Activated CD8-positive, alpha-beta memory T cell treated with anti-CD3 and anti-CD28 coated beads, Interleukin-2, amount 10 ng/mL, durations not matched to agents 7 days and 5 days (primary cell): ENCODE measurements at regions not wholly inside any gene's neighbourhood (a gene's known extent, or its start where the extent isn't known, plus 50 kb on each side); places are given as distances from the start of the nearest gene placed in this dataset.

Source experiments
- ATAC-seq: fragments of 150-1000 bp; cut with Tn5 transposase; one replicate; pipeline ENCODE4 v1.10.0; 2021; ENCODE audit warnings: moderate library complexity
- CTCF ChIA-PET: fragments of 350-600 bp; sonication (Branson Sonifier 250); formaldehyde crosslinking; loops from one replicate; lab custom pipeline; 2021; ENCODE audit warnings: antibody characterized with exemption; lab: Charles Lee
- DNase-seq: peaks from one replicate; pipeline ENCODE4 v3.0.0-alpha.2; 2020
- H3K27ac Mint-ChIP-seq: one replicate; pipeline ENCODE4 v1.8.0; 2021; ENCODE audit warnings: mild to moderate bottlenecking, mixed read lengths
- H3K27me3 Mint-ChIP-seq: one replicate; pipeline ENCODE4 v1.8.0; 2021; ENCODE audit warnings: mixed read lengths
- H3K36me3 Mint-ChIP-seq: one replicate; pipeline ENCODE4 v1.8.0; 2021; ENCODE audit warnings: mild to moderate bottlenecking, mixed read lengths
- H3K4me1 Mint-ChIP-seq: one replicate; pipeline ENCODE4 v1.8.0; 2021; ENCODE audit warnings: mixed read lengths
- H3K4me3 Mint-ChIP-seq: one replicate; pipeline ENCODE4 v1.8.0; 2021; ENCODE audit warnings: mild to moderate bottlenecking, moderate library complexity, mixed read lengths
- H3K9me3 Mint-ChIP-seq: one replicate; pipeline ENCODE4 v1.8.0; 2022; ENCODE audit warnings: low read depth, mixed read lengths

DNA sequence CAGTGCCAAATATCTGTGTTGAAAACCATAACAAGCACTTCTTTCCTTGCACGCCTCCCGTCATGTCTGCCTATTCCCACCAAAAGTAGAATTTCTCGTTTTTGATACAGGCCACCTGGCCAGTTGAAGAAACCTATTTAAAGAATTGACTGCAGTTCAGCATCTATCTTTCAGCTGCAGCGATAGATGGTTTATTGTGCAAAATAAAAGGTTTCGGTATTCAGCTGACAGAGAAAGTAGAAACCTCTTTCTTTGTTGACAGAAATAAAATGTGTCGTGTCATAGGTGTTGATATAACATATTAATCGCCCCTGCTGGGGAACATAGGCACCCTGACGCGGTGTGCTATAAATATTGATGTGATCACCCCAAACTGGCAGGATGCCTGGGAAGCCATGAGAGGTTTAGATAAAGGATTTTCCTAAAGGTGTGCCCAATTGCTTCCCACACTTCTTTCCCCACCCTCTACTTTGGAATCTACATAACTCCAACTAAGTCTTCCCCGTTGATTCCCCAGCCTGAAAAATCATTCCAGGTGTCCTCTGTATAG lies 570.4 kb downstream of the CCDC85A start:
- CTCF ChIA-PET, result no interaction called here
- H3K27me3 Mint-ChIP-seq, result no peaks in the 10 kb centered on the region
- H3K9me3 Mint-ChIP-seq, result peaks cover 14% of the 10 kb centered on the region
- no peak overlapping the region for H3K4me3 Mint-ChIP-seq
- DNase-seq, result no peak
- H3K4me1 Mint-ChIP-seq, result no peaks in the 10 kb centered on the region
- H3K36me3 Mint-ChIP-seq, result no peaks in the 10 kb centered on the region
- no peak overlapping the region for H3K27ac Mint-ChIP-seq
- ATAC-seq, result no peak

DNA sequence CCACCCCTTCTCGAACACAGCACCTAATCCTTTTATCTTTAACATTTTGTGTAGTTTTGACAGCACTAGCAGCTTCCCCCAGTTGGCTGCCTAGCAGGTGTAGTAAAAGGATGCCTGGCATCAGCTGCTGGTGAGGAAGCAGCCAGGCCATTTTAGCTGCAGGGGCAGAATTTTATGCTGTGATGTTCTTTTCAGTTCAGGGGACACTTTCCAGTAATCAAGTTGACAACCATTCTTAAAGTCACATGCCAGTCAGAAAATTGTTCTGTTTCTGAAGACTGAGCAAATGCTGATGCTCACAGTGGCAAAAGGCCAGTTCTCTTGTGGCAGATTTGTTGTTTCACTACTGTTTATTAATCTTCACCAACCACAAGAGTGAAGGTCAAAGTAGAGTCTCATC lies 570.8 kb downstream of the CCDC85A start:
- ATAC-seq, result no peak
- DNase-seq, result no peak
- no peak overlapping the region for H3K27ac Mint-ChIP-seq
- no peaks in the 10 kb centered on the region for H3K36me3 Mint-ChIP-seq
- peaks cover 14% of the 10 kb centered on the region for H3K9me3 Mint-ChIP-seq
- no peaks in the 10 kb centered on the region for H3K27me3 Mint-ChIP-seq
- CTCF ChIA-PET, result no interaction called here
- H3K4me3 Mint-ChIP-seq, result no peak overlapping the region
- H3K4me1 Mint-ChIP-seq, result no peaks in the 10 kb centered on the region

DNA sequence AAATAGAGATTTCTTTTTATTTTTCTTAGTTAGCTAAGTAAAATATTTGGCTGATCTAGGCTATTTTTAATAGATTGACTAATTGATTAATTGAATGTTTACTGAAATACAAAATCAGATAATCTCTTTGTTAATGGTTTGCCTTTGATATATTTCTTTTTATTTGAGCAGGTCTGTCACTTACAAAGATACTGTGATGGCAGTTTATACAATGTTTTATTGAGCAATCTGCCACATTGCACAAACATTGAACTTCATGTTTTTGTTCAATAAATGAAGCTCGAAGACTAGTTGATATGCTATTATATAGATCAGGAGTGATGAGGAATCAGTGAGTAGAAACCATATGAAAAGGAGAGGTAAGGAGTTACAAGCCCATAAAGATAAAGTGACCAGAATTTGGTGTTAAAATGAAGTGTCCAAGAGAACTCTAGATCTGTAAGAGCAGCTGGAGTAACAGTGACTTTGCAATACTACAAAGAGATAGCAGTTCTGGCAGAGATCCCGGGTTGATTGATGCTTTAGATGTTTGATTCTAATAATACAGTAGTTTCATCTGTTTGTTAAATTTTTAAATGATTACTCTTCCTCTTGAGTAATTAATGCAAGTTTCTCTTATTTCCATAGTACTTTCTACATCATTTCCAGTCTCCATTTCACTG lies 574.2 kb downstream of the CCDC85A start:
- Mint-ChIP-seq H3K27ac (no peak overlapping the region), H3K27me3 (no peaks in the 10 kb centered on the region), H3K36me3 (no peaks in the 10 kb centered on the region), H3K4me3 (no peak overlapping the region), H3K9me3 (peaks cover 15% of the 10 kb centered on the region), H3K4me1 (no peaks in the 10 kb centered on the region)
- ATAC-seq (no peak), DNase-seq (no peak)
- CTCF ChIA-PET, result no interaction called here

DNA sequence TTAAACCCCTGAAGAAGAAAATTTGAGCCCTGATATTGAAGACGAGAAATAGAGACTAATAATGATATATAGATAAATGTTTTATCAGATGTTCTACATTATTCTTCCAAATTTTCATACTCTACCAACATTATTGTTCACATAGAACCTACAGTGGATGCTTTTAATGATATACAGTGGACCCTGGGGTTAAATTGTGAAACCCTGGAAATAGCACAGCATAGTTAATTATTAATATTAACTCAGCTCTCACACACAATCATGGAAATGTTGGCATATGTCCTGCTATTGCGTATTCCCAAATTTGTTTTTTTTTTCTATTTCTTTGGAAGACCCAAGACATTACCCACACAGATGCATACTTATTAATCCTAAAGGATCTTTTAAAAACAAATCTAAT lies 579.9 kb downstream of the CCDC85A start:
- CTCF ChIA-PET, result no interaction called here
- ATAC-seq (no peak), DNase-seq (no peak)
- Mint-ChIP-seq H3K36me3 (no peaks in the 10 kb centered on the region), H3K27ac (no peak overlapping the region), H3K4me1 (no peaks in the 10 kb centered on the region), H3K27me3 (no peaks in the 10 kb centered on the region), H3K4me3 (no peak overlapping the region), H3K9me3 (peaks cover 11% of the 10 kb centered on the region)

DNA sequence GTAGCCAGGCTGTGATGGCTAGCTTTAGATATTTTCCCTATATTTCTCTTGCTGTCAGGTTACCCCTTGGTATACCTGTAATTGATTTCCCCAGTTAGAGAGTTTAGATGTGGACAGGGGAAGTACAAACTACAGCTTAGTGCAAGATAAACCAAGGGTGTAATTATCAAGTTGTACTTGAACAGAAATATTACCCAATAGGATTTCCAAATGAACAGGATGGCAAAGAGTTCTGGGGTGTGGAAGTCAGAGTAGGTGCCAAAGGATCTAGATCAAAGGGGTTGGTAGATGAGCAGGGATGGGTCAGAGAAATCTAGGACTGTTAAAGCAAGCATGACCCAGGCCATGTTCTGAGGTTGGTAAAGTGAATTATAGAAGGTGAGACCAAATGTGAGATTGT lies 585.2 kb downstream of the CCDC85A start:
- Mint-ChIP-seq H3K4me1 (no peaks in the 10 kb centered on the region), H3K27me3 (no peaks in the 10 kb centered on the region), H3K36me3 (no peaks in the 10 kb centered on the region), H3K4me3 (no peak overlapping the region), H3K27ac (no peak overlapping the region), H3K9me3 (peaks cover 11% of the 10 kb centered on the region)
- ATAC-seq (no peak), DNase-seq (no peak)
- CTCF ChIA-PET, result no interaction called here

DNA sequence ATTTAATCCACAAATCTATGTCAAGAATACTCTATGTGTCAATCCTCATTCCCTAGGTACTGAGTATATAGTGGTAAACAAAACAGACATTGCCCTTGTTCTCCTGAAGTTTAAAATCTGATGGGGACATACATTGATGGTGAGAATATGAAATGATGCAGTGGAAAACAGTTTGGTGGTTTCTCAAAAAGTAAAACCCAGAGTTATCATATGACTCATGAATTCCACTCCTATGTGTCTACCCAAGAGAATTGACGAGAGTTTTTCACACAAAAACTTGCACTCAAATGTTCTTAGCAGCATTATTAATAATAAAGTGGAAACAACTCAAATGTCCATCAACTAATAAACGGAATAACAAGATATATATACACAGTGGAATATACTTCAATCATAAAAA lies 586.7 kb downstream of the CCDC85A start:
- Mint-ChIP-seq H3K9me3 (peaks cover 11% of the 10 kb centered on the region), H3K36me3 (no peaks in the 10 kb centered on the region), H3K27me3 (no peaks in the 10 kb centered on the region), H3K27ac (no peak overlapping the region), H3K4me1 (no peaks in the 10 kb centered on the region), H3K4me3 (no peak overlapping the region)
- no peak for DNase-seq
- ATAC-seq, result no peak
- CTCF ChIA-PET, result no interaction called here

DNA sequence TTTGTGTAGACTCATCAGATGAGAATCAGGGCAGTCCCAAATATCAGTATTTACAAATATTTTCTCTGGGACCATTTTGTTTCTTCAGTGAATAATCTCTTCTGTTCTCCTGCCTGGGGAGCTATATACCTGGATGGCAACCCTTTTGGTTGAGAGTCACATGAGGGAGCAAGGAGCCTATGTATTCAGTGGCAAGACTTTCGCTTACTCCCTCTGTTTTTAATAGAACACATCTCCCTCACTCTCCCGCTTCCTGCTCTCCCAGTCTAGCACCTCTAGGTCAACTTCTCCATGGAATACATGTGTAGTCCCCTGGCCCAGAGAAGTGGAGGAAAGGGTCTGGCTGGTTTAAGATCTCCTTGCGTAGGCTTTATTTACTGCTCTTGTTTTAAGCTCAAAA lies 600.3 kb downstream of the CCDC85A start:
- DNase-seq (no peak), ATAC-seq (no peak)
- H3K27me3 Mint-ChIP-seq, result no peaks in the 10 kb centered on the region
- CTCF ChIA-PET, result no interaction called here
- no peaks in the 10 kb centered on the region for H3K4me1 Mint-ChIP-seq
- no peak overlapping the region for H3K4me3 Mint-ChIP-seq
- no peaks in the 10 kb centered on the region for H3K36me3 Mint-ChIP-seq
- no peak overlapping the region for H3K27ac Mint-ChIP-seq
- H3K9me3 Mint-ChIP-seq, result peaks cover 7% of the 10 kb centered on the region

DNA sequence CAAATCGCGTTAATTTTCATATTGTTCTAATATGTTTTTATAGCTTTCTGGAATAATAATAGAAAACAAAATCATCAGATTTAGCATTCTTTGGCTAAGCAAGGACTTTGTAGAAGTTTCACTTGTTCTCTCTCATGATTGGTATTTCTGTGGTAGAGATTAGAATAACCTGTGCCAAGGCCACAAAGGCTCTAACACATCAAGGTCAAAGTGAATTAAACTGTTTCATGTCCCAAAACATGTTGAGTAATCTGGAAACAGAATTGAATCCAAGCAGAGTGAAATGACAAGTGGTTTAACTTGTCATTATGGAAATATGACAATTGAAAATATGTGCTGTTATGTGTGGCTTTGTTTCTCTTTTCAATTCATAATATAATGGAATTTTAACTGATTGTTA lies 617.4 kb downstream of the CCDC85A start:
- H3K4me1 Mint-ChIP-seq, result no peaks in the 10 kb centered on the region
- H3K27ac Mint-ChIP-seq, result no peak overlapping the region
- no peak overlapping the region for H3K4me3 Mint-ChIP-seq
- ATAC-seq (no peak), DNase-seq (no peak)
- no peaks in the 10 kb centered on the region for H3K36me3 Mint-ChIP-seq
- CTCF ChIA-PET, result no interaction called here
- no peaks in the 10 kb centered on the region for H3K27me3 Mint-ChIP-seq
- peaks cover 5% of the 10 kb centered on the region for H3K9me3 Mint-ChIP-seq

DNA sequence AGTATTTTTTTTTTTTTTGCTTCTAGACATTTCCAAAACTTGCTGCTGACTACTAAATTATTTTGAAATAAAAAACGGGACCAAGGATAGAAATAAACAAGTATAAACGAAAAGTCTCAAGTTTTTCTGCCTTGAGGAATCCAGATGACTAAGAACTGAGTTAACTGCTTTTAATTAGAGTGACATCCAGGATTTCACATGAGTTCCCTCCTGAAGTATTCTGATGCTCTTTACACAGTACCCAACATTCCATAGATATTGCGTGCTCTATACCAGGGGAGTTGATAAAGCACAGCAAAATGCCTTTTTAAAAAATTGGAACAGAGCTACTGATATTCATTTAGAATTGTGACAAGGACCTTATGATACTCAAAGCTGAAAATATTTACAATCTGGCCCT lies 618.0 kb downstream of the CCDC85A start:
- Mint-ChIP-seq H3K4me1 (no peaks in the 10 kb centered on the region), H3K27ac (no peak overlapping the region), H3K4me3 (no peak overlapping the region), H3K9me3 (peaks cover 5% of the 10 kb centered on the region), H3K27me3 (no peaks in the 10 kb centered on the region), H3K36me3 (no peaks in the 10 kb centered on the region)
- CTCF ChIA-PET, result no interaction called here
- ATAC-seq (no peak), DNase-seq (no peak)

DNA sequence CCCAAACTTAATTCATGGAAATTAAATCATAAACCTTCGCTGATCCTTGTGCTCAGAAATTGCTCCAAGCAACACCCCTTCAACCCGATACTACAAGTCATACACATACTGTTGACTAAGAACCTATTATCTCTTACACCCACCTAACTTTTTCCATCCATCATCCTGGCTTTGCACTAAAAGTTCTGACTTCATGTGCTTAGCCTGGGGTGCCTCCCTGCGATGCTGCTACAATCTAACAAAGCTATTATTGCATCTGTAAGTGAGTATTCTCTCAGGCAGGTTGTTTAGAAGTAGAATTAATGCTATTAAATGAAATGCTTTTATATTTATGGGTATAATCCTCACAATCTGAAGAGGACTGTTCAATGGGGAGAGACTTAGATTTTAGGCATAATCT lies 619.8 kb downstream of the CCDC85A start:
- Mint-ChIP-seq H3K27me3 (no peaks in the 10 kb centered on the region), H3K36me3 (no peaks in the 10 kb centered on the region), H3K4me1 (no peaks in the 10 kb centered on the region), H3K27ac (no peak overlapping the region), H3K9me3 (peaks cover 9% of the 10 kb centered on the region), H3K4me3 (no peak overlapping the region)
- CTCF ChIA-PET, result no interaction called here
- no peak for DNase-seq
- ATAC-seq, result no peak

DNA sequence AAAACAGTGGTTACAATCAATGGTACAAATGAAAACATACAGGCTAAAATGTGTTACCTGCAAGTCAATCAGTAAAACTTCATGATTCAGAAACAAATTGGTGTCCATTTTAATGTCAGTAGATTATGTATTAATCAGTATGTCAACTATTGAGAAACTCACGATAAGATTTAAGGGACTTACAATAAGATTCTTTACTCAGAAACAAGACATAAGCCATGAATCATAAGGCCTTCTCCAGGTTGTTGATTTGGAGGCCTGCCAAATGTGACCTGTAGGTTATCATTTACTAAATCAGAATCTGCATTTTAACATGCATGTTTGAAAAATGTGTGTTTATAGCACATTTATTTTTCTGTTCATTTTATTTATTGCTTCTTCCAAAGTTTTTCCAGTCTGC lies 623.1 kb downstream of the CCDC85A start:
- CTCF ChIA-PET, result no interaction called here
- Mint-ChIP-seq H3K9me3 (peaks cover 15% of the 10 kb centered on the region), H3K36me3 (no peaks in the 10 kb centered on the region), H3K27ac (no peak overlapping the region), H3K4me1 (no peaks in the 10 kb centered on the region), H3K27me3 (no peaks in the 10 kb centered on the region), H3K4me3 (no peak overlapping the region)
- DNase-seq, result no peak
- no peak for ATAC-seq

DNA sequence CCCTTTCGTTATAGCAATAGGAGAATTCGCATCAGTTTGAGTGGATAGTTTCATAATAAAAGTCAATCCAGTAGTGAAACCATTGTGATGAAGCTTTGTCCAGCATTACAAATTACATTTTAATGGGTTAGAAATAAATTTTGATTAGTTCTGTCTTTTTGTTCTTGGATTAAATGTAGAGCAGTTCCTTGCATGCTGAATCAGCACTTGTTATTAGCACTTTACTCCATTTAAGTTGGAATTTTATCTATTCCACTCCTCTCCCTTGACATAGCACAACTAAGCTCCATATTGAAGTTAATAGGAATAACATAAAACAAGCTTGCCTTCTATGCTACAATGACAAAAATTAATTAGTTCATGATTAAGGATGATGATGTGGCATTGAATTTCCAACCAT lies 624.1 kb downstream of the CCDC85A start:
- Mint-ChIP-seq H3K4me1 (no peaks in the 10 kb centered on the region), H3K9me3 (peaks cover 16% of the 10 kb centered on the region), H3K27ac (no peak overlapping the region), H3K4me3 (no peak overlapping the region), H3K27me3 (no peaks in the 10 kb centered on the region), H3K36me3 (no peaks in the 10 kb centered on the region)
- no peak for ATAC-seq
- no peak for DNase-seq
- CTCF ChIA-PET, result no interaction called here

DNA sequence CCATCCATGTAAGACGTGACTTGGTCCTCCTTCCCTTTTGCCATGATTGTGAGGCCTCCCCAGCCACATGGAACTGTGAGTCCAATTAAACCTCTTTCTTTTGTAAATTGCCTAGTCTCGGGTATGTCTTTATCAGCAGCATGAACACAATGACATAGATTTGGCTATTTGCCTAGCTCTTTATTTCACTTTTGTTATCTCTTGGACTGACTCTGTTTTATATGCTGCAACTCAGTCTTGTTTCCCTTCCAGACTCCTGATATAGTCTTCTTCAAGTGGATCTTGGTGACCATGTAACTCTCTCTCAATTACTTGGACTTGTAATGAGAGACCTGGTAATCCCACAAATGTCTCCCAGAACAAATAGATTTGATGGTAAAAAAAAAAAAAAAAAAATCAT lies 627.6 kb downstream of the CCDC85A start:
- no peaks in the 10 kb centered on the region for H3K27me3 Mint-ChIP-seq
- no peaks in the 10 kb centered on the region for H3K36me3 Mint-ChIP-seq
- H3K27ac Mint-ChIP-seq, result no peak overlapping the region
- CTCF ChIA-PET, result no interaction called here
- H3K9me3 Mint-ChIP-seq, result peaks cover 16% of the 10 kb centered on the region
- no peaks in the 10 kb centered on the region for H3K4me1 Mint-ChIP-seq
- DNase-seq (no peak), ATAC-seq (no peak)
- H3K4me3 Mint-ChIP-seq, result no peak overlapping the region

DNA sequence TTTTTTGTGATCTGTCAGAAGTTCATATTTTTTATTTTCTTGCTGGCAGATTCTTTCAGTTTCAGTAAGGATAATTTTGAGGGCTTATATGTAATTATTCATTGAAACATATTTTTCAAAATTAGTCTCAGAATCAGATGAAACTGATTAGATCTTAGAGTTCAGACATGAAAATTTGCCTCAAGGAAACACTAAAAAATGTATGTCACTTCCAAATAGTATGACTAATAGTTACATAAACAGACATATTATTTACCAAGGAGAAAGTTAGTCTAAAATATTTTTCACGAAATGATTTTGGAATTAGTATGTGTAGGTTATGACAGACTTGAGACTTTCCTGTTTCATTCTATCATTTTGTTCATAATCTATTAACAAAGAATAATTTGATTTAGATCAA lies 628.6 kb downstream of the CCDC85A start:
- Mint-ChIP-seq H3K27ac (no peak overlapping the region), H3K4me3 (no peak overlapping the region), H3K27me3 (no peaks in the 10 kb centered on the region), H3K4me1 (no peaks in the 10 kb centered on the region), H3K9me3 (peaks cover 16% of the 10 kb centered on the region), H3K36me3 (no peaks in the 10 kb centered on the region)
- DNase-seq, result no peak
- ATAC-seq, result no peak
- CTCF ChIA-PET, result no interaction called here

DNA sequence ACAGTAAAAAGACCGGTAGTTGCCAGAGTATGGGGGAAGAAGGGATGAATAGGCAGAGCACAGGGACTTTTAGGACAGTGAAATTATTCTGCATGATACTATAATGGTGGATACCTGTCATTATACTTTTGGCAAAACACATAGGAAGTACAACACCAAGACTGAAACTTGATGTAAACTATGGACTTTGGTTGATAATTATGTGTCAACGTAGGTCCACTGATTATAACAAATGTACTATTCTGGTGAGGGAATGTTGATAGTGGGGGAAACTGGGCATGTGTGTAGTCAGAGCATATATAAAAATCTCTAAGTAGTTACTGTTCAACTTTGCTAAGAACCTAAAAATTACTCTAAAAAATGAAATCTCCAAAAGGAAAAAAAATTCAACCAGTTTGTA lies 629.7 kb downstream of the CCDC85A start:
- no peaks in the 10 kb centered on the region for H3K36me3 Mint-ChIP-seq

More for the DNA sequence above, 629.7 kb downstream of the CCDC85A start:
- ATAC-seq (no peak), DNase-seq (no peak)
- H3K27ac Mint-ChIP-seq, result no peak overlapping the region
- H3K9me3 Mint-ChIP-seq, result peaks cover 17% of the 10 kb centered on the region
- H3K27me3 Mint-ChIP-seq, result no peaks in the 10 kb centered on the region
- H3K4me1 Mint-ChIP-seq, result no peaks in the 10 kb centered on the region
- CTCF ChIA-PET, result no interaction called here
- H3K4me3 Mint-ChIP-seq, result no peak overlapping the region
